IgD-negative memory B cell (primary cell): ENCODE measurements at regions not wholly inside any gene's neighbourhood (a gene's known extent, or its start where the extent isn't known, plus 50 kb on each side); places are given as distances from the start of the nearest gene placed in this dataset.
A peak's percentile ranks its signal among the peaks of the same experiment; 100 is the strongest.

Source experiments
- H3K27ac Mint-ChIP-seq, 3 donors: one replicate each; pipeline ENCODE4 v1.8.0; 2020 to 2022; ENCODE audit warnings: mild to moderate bottlenecking in 3 of 3, mixed read lengths in 3 of 3, moderate library complexity in 1 of 3
- H3K27me3 Mint-ChIP-seq: one replicate; pipeline ENCODE4 v1.8.0; 2021; ENCODE audit warnings: mixed read lengths
- H3K36me3 Mint-ChIP-seq: one replicate; pipeline ENCODE4 v1.8.0; 2020; ENCODE audit warnings: mild to moderate bottlenecking, mixed read lengths
- H3K4me1 Mint-ChIP-seq, 3 donors: one replicate each; pipeline ENCODE4 v1.8.0; 2020 to 2022; ENCODE audit warnings: mixed read lengths in 3 of 3, mild to moderate bottlenecking in 1 of 3
- H3K4me3 Mint-ChIP-seq, 4 donors: one replicate each; pipeline ENCODE4 v1.8.0; 2020 to 2022; ENCODE audit warnings: mild to moderate bottlenecking in 4 of 4, mixed read lengths in 4 of 4, moderate library complexity in 3 of 4
- H3K9me3 Mint-ChIP-seq, 3 donors: one replicate each; pipeline ENCODE4 v1.8.0; 2020 to 2021; ENCODE audit warnings: mixed read lengths in 3 of 3, mild to moderate bottlenecking in 1 of 3

DNA sequence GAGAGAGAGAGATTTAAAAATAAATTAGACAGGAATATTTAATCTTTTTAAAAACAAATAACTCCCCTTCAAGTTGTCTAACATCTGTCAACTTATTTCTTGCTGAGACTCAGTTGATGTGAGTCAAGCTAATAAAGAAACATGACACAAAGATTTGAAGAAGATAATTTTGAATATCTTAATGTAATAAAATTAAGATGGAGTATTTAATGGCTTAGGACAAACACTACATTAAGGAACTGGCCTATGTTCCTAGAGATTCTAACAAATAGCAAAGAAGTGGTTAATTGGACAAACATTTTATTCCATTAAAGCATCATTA is 134.0 kb downstream of the INSIG2 start:
- Mint-ChIP-seq H3K4me1 (peaks cover 16 to 19% (median 17%) of the 10 kb centered on the region in 3 donors), H3K27ac (no peak overlapping the region), H3K27me3 (peaks cover 39% of the 10 kb centered on the region), H3K4me3 (peak overlapping the region in 1 of 4 donors; percentile 45), H3K36me3 (no peaks in the 10 kb centered on the region), H3K9me3 (no peaks in the 10 kb centered on the region)

DNA sequence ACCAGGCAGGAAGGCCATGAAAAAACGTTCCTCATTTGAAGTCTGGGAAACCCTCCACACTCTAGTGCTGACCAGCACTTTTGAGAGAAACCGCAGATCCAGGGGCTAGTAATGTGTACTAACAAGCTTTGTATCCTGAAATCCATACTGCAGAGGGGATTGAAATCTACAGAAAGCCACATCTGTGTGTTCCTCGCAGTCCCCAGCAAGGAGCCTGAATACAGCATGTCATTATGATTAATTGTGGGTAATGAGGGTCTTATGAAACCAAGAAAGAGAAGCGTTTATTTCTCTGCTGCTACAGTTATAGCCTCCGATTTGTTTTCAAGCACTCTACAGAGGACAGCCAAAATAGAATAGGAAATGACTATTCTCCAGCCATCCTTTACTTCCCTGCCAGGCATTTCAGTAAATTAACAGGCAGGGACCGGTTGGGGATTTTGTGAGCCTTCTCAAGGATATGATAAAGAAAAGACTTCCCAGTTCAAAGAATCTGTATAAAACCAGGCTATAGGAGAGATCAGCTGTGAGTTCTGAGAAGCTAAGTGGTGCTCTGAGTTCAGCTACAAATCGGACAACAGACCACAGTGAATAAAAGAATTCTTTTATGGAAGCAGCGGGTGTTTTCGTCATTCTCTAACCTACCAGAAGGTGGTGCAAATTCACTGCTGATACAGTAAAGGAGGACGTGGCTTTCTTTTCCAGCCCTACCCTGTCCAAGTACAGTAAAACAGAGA is 133.4 kb downstream of the INSIG2 start:
- Mint-ChIP-seq H3K36me3 (no peaks in the 10 kb centered on the region), H3K4me1 (peaks cover 16 to 19% (median 17%) of the 10 kb centered on the region in 3 donors), H3K27ac (no peak overlapping the region), H3K9me3 (no peaks in the 10 kb centered on the region), H3K4me3 (peak overlapping the region in 1 of 4 donors; percentile 45), H3K27me3 (peaks cover 35% of the 10 kb centered on the region)

DNA sequence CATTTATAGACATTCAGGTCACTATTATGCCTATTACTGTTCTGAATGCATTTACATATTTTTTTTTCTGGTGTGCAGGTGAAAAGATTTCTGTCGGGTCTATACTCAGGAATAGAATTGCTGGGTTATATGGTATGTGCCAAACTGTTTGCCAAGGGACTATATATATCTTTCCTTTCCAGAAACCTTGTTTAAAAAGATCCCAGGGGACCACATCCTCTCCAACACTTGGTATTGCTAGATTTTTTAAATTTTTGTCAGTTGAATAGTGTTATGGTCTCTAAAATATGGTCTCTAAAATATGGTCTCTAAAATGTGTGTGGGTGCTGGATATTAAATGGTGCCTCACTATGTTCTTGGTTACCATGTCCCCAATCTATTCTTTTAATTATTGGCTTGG is 131.3 kb downstream of the INSIG2 start:
- peaks cover 30% of the 10 kb centered on the region for H3K27me3 Mint-ChIP-seq
- no peaks in the 10 kb centered on the region for H3K36me3 Mint-ChIP-seq
- no peak overlapping the region for H3K27ac Mint-ChIP-seq
- no peaks in the 10 kb centered on the region for H3K9me3 Mint-ChIP-seq
- H3K4me3 Mint-ChIP-seq, result no peak overlapping the region
- H3K4me1 Mint-ChIP-seq, result peaks cover 12 to 13% (median 13%) of the 10 kb centered on the region in 3 donors

DNA sequence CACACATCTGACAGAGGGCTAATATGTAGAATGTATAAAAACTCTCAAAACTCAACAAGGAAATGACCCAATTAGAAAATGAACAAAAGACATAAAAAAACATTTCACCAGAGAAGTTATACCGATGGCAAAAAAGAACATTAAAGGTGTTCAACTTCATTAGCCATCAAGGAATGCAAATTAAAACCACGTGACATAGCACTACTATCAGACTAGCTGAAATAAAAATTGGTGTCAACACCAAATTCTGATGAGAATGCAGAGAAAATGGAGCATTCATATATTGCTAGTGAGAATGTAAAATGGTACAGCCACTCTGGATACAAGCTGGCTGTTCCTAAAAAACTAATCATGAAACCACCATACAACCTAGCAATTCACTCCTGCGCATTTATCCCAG is 128.0 kb downstream of the INSIG2 start:
- no peak overlapping the region for H3K4me3 Mint-ChIP-seq
- H3K9me3 Mint-ChIP-seq, result peaks cover 0 to 3% (median 2%) of the 10 kb centered on the region in 3 donors
- H3K27ac Mint-ChIP-seq, result no peak overlapping the region
- peaks cover 15% of the 10 kb centered on the region for H3K27me3 Mint-ChIP-seq
- peaks cover 3% of the 10 kb centered on the region for H3K36me3 Mint-ChIP-seq
- no peaks in the 10 kb centered on the region for H3K4me1 Mint-ChIP-seq

DNA sequence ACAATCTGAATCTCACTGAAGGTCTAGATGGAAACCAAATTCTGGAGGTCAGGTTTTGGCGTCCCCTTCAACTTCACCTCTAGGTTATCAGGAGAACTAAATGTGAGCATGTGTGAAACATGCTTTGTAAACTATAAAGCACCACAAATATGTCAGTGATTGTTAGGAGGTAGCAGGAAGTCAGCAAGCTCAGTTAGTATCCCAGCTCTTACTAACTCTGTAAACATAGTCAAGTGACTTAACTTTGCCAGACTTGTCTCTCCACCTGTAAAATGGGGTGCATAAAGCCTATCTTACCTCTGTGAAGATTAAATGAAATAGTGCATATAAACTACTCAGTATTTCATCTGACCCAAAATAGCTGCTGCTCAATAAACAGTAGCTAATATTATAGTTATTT is 121.5 kb downstream of the INSIG2 start:
- peaks cover 0 to 3% (median 2%) of the 10 kb centered on the region in 3 donors for H3K9me3 Mint-ChIP-seq
- no peak overlapping the region for H3K4me3 Mint-ChIP-seq
- no peaks in the 10 kb centered on the region for H3K4me1 Mint-ChIP-seq
- H3K27me3 Mint-ChIP-seq, result peaks cover 11% of the 10 kb centered on the region
- H3K27ac Mint-ChIP-seq, result no peak overlapping the region
- H3K36me3 Mint-ChIP-seq, result peaks cover 3% of the 10 kb centered on the region

DNA sequence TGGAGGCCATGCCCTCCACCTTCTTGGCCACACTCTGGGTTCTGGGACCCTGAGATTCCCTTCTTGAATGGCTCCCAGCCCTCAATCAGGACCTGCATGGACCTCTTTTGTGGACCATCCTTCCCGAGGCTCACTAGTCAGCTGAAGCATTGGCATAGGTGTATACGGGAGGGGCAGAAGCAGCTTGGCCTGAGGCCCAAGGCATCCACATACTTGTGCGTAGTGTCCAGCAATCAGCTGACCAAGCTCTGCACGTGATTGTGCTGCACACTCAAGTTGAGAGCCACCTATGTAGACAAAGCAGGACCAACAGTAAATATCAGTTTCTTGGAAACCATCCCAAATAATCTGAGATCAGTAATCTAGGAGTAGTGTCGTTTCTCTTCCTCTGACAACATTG is 119.6 kb downstream of the INSIG2 start:
- Mint-ChIP-seq H3K36me3 (no peaks in the 10 kb centered on the region), H3K4me3 (no peak overlapping the region), H3K27ac (no peak overlapping the region), H3K4me1 (peaks cover 0 to 3% (median 0%) of the 10 kb centered on the region in 3 donors), H3K27me3 (peaks cover 19% of the 10 kb centered on the region), H3K9me3 (peaks cover 0 to 2% (median 0%) of the 10 kb centered on the region in 3 donors)

DNA sequence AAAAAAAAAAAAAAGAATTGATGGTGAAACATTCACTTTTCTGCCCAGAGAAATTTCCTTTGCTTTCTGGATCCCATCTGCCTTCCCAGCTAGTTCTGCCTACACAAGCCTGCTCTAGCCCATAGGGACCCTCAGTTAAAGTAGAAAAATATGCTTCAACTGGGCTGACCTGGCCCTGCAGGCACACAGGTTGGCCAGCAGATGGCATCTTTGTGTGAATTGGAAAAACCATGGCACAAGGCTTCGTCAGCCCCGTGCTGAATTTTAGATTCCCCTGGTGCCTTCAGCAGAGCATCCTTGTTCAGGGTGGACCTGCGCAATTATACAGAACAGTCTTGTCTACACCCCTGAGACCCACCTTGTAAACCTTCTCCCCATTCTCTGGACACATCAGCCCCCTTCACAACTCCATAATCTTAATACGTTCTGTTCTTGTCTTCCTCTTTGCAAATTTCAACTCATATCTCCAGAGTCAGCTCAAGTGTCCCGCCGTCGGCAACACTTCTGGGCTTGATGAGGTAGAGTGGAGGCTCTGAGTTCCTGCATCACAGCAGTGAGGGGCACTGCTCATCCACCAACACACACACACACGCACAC is 114.5 kb downstream of the INSIG2 start:
- H3K27ac Mint-ChIP-seq, result peak overlapping the region in 1 of 3 donors; percentile 28
- no peaks in the 10 kb centered on the region for H3K9me3 Mint-ChIP-seq
- peaks cover 23% of the 10 kb centered on the region for H3K27me3 Mint-ChIP-seq
- peak overlapping the region in 1 of 4 donors; percentile 10 for H3K4me3 Mint-ChIP-seq
- peaks cover 0 to 6% (median 0%) of the 10 kb centered on the region in 3 donors for H3K4me1 Mint-ChIP-seq
- no peaks in the 10 kb centered on the region for H3K36me3 Mint-ChIP-seq

DNA sequence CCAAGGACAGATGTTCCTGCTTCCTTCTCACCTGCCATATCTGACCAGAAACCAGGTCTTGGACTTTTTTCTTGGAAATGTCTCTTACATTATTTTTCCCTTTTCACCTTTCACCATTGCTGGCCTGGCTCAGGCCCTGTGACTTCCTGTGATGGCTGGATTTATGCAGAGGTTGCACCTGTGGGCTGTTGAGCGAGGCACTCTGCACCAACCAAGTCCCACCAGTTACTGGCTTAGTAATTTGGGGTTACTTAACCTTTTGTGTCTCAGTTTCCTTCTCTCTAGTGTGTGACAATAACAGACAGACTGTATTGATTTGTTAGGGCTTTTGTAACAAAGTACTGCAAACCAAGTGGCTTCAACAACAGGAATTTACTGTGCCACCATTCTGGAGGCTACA is 110.0 kb downstream of the INSIG2 start:
- H3K36me3 Mint-ChIP-seq, result no peaks in the 10 kb centered on the region
- peaks cover 0 to 2% (median 0%) of the 10 kb centered on the region in 3 donors for H3K9me3 Mint-ChIP-seq
- H3K27ac Mint-ChIP-seq, result no peak overlapping the region
- H3K27me3 Mint-ChIP-seq, result peaks cover 10% of the 10 kb centered on the region
- H3K4me3 Mint-ChIP-seq, result no peak overlapping the region
- H3K4me1 Mint-ChIP-seq, result peaks cover 0 to 6% (median 0%) of the 10 kb centered on the region in 3 donors

DNA sequence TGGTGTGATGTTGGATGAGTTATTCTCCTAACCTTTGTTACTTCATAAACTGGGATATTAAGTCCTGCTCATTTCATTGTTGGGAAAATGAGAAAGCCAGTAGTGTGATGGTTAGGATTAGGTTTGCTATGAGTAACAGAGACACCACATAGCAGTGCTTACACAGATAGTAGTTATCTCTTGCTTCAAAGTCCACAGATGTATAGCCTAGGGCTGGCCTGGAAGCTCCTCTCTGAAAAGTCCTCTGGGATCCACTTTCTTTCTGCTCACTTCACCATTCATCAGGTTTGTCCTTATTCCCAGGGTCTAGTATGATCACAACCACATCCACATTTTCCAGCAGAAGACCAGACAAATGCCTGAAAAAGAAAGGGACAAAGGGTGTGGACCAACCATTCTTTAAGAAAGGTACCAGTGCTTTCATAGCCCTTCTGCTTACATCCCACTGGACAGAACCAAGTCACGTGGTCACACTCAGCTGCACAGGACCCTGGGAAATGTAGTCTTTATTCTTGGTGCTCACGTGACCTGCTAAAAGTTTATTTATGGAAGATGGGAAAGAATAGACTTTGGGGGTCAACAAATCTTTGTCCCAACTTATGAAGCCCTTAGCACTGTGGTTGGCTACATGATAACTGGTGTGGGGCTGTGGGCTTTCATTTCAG is 108.9 kb downstream of the INSIG2 start:
- Mint-ChIP-seq H3K9me3 (peaks cover 0 to 2% (median 0%) of the 10 kb centered on the region in 3 donors), H3K4me3 (no peak overlapping the region), H3K36me3 (no peaks in the 10 kb centered on the region), H3K27me3 (peaks cover 7% of the 10 kb centered on the region), H3K4me1 (no peaks in the 10 kb centered on the region), H3K27ac (no peak overlapping the region)

DNA sequence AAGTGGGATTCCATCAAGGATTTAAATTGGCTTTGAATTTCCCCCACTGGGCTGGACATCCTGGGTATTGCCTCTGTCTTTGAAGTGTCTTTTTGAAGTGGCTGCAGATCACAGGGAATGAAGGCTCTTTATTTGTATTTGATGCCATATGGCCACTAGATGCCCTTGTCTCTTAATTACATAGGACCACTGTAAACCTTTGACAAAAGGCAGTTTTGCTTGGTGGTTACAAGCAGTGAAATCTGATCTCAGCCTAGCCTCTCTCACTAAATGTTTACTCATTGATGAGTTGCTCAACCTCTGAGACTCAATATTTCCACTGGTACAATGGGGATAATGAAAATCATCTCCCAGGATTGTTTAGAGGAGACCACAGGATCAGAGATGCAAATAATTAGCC is 102.2 kb downstream of the INSIG2 start:
- Mint-ChIP-seq H3K4me1 (peaks cover 2 to 9% (median 6%) of the 10 kb centered on the region in 3 donors), H3K36me3 (no peaks in the 10 kb centered on the region), H3K9me3 (peaks cover 0 to 3% (median 0%) of the 10 kb centered on the region in 3 donors), H3K27ac (no peak overlapping the region), H3K27me3 (peaks cover 3% of the 10 kb centered on the region), H3K4me3 (peak overlapping the region in 1 of 4 donors; percentile 34)

DNA sequence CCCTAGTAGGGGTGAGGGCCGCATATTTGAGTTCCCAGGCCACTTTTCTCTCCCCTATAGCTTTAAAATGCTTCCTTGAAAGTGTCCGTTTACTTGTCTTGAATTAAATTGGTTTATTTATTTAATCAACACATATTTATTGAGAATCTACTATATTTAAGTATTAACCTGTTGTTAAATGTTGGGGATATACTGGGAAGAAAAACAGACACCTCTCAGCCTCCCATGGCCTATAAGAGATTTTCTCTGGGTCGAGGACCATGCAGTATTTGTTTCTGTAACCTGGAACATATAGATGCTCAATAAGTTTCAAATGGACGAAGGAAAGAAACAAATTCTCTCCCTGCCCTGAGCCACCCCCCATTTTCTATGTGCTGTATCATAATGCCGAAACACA is 98.6 kb downstream of the INSIG2 start:
- peaks cover 6 to 14% (median 10%) of the 10 kb centered on the region in 3 donors for H3K4me1 Mint-ChIP-seq
- H3K36me3 Mint-ChIP-seq, result no peaks in the 10 kb centered on the region
- peaks cover 3% of the 10 kb centered on the region for H3K27me3 Mint-ChIP-seq
- peaks cover 0 to 1% (median 0%) of the 10 kb centered on the region in 3 donors for H3K9me3 Mint-ChIP-seq
- peak overlapping the region; percentile 87 to 98 (median 96) for H3K4me3 Mint-ChIP-seq
- H3K27ac Mint-ChIP-seq, result no peak overlapping the region

DNA sequence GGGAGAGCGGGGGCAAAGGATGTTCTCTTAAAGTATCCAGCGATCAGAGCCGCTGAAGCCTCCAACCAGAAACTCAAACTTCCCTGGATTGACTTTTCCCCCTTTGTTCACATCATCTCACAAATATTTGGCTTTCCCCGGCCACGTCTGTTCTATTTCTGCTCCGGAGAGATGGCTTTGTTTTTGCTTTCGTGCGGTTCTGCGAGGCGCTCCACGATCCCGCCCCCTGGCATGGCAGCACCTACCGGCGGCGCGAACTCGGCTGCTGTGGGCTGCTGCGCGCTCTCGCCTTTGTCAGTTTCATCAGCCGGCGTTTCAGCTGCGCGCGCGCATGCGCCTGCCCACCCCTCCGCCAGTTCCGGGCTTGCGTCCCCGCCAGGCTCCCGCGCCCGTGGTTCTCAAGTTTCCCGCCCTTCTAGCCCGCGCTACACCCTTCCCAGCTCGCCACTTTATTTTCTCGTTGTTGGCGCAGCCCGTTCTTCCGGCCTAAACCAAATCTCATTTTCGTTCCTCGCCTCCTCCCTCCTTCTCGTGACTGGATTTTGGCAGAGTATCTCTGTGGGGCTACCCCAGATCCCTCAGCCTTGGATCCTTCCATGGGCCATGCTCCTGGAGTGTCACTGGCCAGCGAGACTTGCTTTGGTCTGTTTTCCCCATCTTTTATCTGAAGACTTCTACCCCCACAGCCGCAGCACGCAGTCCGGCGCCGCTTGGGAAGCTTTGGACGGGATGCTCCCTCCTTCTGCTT is 98.0 kb downstream of the INSIG2 start:
- peaks cover 0 to 1% (median 0%) of the 10 kb centered on the region in 3 donors for H3K9me3 Mint-ChIP-seq
- peaks cover 6 to 14% (median 10%) of the 10 kb centered on the region in 3 donors for H3K4me1 Mint-ChIP-seq
- H3K36me3 Mint-ChIP-seq, result no peaks in the 10 kb centered on the region
- H3K27ac Mint-ChIP-seq, result peak overlapping the region; percentile 76 to 92 (median 80)
- H3K27me3 Mint-ChIP-seq, result peaks cover 3% of the 10 kb centered on the region
- peak overlapping the region; percentile 87 to 98 (median 96) for H3K4me3 Mint-ChIP-seq

DNA sequence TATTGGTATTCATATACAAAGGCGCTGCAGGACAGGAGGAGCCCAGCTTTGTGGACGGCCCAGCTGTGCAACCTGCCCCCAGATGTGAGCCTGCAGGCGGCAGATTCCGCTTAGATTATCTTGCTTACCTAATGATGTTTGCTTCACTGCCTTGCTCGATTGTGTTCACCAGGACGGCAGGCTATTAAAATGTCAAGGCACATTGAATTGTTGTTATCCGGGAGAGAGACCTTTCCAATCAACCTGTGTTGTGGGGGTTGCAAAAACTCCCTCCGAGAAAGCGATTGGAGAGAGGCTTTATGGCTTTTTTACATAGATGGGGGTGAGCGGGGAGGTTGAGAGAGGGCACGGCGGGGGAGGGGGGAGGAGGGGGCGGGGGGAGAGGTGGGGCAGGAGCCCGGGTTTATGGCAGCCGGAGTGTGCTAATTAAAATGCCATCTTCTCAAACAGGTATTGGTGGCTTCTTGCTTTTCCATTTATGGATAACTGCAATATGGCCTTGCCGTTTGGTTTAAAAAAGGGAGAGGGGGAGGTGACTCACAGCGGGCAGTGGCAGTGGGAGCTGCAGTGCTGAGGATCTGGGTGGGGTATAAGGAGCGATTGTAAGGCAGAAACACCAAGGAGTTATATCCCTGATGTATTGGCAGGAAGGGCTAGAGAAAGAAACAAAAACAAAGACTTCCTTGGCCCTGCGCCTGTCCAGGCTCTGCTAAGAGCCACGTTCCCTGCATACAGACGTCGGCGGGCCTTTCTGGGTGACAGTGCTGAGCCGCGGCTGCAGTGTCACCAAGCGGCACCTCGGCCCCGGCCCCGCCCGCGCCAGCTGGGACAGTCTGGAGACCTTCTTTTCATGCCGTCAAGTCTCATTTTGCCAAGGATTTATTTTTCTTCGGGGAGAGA is 97.2 kb downstream of the INSIG2 start:
- Mint-ChIP-seq H3K9me3 (peaks cover 0 to 1% (median 0%) of the 10 kb centered on the region in 3 donors), H3K27me3 (peaks cover 3% of the 10 kb centered on the region), H3K36me3 (no peaks in the 10 kb centered on the region), H3K4me1 (peaks cover 6 to 14% (median 10%) of the 10 kb centered on the region in 3 donors), H3K4me3 (peak overlapping the region; percentile 87 to 98 (median 96)), H3K27ac (peak overlapping the region; percentile 76 to 92 (median 80))

DNA sequence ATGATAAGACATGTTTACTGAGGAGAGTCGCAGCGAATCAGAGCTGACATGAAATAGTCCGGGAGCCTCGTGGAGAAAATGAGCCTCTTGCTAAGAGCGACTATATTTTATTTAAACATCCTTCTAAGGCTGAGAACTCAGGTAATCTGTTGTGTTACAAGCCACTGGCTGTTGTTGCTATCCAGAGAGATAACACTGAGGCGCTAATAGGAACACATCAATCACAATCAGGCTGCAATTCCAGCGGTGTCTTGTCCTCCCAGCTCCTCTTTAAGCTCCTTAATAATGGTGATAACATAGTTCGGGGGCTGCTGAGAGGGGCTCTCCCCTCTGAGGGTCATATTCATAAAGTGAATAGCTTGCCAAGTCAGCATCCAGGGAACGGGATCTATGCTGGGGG is 95.1 kb downstream of the INSIG2 start:
- Mint-ChIP-seq H3K9me3 (peaks cover 0 to 1% (median 0%) of the 10 kb centered on the region in 3 donors), H3K27me3 (peaks cover 3% of the 10 kb centered on the region), H3K27ac (no peak overlapping the region), H3K4me3 (peak overlapping the region in 1 of 4 donors; percentile 76), H3K4me1 (peaks cover 6 to 14% (median 10%) of the 10 kb centered on the region in 3 donors), H3K36me3 (no peaks in the 10 kb centered on the region)
